Putamen (tissue), 1 donor: ENCODE measurements at regions not wholly inside any gene's neighbourhood (a gene's known extent, or its start where the extent isn't known, plus 50 kb on each side); places are given as distances from the start of the nearest gene placed in this dataset.

ENCODE experiments used
- DNase-seq: peaks from one replicate; pipeline ENCODE4 v3.0.0-alpha.2; 2016; ENCODE audit warnings: low spot score

- DNase-seq, result no peak
Observed at GRCh38 chr2:38509947-38510326, 92.8 kb downstream of the HNRNPLL start.

DNA sequence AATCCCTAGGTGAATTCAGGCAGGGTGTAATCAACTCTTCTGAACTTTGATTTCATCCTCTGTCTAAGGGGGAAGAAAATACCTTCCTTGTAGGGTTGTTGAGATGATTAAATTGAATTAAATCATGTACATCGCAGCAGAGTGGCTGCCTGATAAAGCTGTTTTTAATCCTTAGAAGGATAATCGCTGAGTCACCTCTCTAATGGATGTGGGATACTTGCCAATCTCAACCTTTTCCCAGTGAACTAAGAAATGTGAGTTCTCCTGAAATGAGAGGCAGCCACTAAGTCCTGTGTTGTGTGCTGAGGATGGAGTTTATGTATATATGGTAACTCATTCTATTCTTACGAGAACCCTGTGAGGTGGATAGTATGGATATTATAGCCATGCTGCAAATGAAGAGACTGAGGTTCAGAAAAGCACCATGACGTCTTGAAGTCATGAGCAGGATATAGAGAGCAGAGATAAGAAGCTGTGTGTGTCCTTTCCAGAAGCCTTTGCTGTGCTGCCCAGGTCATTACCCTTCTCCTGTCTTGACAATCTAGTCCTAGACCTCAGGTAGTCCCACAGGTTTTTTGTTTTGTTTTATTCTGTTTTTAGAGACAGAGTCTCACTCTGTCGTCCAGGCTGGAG is 93.3 kb downstream of the HNRNPLL start:
- DNase-seq, result peak; percentile 52

DNA sequence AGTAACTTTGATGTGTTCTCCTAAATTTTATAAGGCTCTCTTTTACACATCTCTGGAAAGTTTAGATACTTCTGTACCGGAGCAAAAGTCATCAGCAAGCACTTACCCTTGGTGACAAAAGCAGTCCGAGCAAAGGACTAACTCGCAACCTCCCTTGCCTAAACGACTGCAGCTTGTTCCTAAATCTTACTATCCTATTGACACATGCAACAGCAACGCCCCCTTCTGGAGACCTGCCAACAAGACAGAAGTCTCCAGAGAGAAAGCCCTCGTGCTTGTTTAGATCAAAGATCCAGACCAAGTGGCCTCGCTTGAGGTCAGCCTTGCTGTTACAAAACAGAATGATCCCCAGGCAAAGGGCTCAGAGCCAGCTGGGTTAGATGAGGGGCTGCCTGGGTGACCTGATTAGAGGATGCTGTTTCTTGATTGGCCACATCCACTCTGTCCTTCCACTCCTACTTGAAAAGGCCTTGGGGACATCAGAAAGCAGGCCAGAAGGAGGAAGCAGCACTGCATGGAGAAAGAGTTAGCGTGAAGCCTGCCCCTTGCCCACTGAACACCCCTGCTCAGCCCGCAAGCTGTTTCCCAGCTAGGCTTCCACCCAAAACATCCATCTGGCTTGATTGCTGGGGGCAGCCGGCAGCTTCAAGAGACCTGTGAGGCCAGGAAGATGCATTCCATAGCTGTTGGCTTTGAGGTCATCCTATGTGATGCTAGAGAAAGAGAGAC is 94.3 kb downstream of the HNRNPLL start:
- DNase-seq, result peak; percentile 76

DNA sequence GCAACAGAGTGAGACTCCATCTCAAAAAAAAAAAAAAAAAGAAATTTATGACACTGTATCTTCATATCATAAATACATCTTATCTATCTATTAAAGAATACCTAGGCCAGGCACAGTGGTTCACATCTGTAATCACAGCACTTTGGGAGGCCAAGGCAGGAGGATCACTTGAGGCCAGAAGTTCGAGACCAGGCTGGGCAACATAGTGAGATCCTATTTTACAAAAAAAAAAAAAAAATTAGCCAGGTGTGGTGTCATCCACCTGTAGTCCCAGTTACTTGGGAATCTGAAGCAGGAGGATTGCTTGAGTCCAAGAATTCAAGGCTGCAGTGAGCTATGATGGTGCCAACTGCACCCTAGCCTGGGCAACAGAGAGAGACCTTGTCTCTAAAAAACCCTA is 95.0 kb downstream of the HNRNPLL start:
- no peak for DNase-seq

DNA sequence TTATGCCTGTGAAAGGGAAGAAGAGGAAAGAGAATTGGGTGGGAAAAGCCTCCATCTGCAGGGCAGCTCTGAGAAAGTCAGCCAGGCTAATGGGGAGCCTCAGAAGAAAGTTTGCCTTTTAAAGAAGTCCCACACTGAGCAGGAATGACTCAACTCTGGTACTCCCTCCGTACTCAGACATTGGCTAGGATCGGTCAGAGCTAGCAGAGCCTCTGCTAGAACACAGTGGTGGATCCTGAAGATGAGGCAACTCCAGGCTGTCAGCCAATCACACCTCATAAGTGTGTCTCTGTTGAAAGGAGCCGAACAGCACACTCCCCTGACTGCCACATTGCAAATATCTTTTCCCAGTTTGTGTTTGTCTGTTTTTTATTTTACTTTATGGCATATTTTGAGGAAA is 96.9 kb downstream of the HNRNPLL start:
- DNase-seq, result no peak

DNA sequence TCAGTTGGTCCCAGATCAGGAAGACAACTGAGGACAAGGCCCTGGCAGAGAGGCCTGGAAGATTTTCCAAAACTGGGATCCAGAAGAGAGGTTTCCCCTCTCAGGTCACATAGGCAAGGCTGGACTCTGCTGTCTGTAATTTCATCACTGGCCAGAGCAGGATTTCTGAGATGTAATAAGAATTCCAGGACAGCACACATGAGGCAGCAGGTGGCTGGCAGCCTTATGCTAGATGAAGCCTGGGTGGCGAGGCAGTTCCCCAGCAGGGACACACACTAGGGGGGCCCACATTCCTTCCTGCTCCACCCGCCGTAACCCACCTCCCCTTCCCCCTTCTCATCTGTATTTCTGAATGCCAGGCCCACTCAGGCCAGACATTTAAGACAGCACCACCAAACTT is 98.6 kb downstream of the HNRNPLL start:
- no peak for DNase-seq

DNA sequence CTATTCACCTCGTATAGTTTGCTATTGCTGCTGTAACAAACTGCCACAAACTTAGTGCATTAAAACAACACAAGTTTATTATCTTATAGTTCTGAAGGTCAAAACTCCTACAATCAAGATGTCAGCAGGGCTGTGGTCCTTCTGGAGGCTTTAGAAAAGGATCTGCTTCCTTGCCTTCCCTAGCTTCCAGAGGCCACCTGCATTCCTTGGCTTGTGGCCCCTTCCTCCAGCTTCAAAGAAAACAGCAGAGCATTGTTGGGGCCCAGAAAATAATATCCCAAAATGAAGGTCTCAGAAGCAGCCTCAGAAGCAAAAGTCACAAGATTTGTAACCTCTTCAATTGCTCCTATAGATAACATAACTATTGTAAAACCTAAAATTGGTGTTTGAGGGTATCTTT is 100.6 kb downstream of the HNRNPLL start:
- DNase-seq, result no peak

DNA sequence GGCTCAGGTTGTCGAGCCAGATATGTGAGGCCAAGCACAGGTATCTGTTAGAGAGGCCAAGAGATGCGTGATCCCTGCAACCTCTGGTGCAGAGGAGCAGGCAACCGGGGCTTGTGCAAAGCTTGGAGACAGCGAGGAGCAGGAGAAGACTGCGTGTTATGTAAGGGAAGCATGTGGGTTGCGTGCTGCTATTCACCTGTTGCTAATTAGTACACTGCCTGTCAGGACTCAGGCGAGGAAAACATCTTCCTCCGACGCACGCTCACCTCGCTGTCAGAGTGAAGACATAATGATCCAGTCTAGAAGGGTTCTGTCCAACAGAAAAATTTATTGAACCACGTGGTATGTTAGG is 102.5 kb downstream of the HNRNPLL start:
- DNase-seq, result peak; percentile 85

DNA sequence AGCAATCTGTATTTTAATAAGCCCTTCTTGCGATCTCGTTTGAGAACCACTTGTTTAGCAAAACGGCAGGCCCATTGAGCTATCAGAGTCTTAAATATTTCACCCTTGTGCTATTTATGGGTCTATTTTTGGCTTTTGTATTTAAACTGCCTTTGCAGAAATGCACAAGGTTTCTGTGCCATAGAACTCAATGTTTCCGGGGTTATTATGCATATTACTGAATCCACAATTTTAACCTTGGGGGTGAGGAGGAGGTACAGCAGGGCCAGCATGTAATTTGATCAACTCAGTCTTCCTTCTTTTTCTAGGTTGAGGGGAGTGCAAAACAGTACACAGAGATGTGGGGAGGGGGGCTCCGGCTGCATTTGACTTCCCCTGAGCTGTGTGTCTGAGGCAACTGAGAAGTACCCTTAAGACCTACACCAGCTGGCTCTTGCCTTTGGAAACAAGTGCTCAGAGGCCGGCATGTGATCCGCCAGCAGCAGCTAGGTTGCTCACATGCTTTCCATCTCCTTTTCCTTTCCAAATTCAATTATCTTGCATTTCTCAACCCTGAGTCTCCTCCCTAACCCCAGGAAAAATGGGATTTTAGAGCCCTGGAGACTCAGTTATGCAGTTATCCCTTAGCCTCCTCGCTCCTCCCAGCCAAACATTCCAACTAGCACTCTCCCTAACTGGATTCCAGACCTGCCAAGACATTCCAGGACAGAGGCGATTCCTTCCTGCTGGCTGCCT is 103.0 kb downstream of the HNRNPLL start:
- DNase-seq, result peak; percentile 59

DNA sequence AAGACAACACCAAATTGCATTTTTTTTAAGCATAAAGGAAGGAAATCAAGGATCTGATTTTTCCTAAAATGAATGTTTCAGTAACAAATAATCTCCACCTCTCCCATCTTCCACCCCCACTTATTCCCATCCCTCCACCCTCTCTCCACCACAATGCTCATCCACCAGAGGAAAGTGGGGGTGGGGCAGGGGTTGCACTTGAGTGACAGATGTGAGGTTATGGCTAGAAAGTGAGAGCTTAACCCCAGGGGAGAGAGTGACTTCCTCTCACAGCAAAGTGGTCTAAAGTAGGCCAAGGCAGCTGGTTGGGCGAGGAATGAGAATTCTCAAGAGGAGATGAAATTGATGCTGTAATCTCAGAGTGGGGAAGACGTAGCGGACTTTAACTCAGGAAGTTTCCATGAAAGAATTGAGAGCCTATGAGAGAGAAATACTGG is 104.7 kb downstream of the HNRNPLL start:
- no peak for DNase-seq

DNA sequence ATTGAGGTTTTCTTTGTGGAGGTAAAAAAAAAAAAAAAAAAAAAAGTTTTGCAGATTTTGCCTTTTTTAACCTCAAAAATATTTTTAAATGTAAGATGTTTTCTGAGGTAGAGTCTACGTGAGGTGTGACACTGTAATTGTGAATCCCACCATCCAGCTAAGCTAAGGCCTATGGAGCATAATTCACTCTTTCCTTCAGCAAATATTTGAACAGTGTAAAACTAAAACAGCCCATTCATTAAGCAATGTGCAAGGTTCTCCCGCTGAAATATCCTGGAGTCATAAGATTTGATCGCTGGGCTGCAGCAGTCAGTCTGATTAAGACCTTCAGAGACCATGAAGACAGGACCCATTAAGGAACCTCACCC is 105.1 kb downstream of the HNRNPLL start:
- no peak for DNase-seq

DNA sequence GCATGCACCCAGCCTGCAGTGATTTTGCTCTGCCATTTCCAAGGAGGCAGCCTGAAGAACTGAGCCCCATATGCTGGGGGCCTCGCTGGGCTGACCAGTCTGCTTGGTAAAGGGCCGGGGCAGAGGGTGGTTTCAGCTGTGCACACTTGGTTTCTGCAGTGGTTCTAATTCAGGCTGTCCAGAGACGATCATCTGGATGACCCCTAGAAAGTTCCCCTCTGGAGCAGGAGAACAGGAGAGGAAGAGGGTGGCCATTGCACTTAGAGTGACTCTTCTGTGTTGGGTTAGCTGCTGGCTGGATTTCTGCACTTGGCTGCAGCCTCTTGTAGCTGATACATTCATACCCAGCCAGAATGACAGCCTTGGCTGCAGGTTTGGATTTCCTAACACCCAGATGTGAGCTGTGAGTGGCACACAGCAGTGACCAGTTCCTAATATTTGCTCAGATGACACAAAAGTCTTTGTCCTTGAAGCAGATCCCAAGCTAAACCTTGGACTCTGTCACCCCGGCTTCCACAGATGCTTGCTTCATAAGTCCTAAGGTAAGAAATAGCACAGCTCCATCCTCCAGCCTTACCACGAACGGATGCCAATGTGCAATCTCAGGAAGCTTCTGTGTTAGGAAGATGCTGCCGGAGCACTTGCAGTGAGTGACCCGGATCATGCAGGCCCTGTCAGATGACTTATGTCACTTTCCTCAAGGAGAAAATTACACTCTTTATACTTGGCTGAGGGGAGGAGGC is 105.6 kb downstream of the HNRNPLL start:
- no peak for DNase-seq

GRCh38 chr2:38495880-38496279 is 106.8 kb downstream of the HNRNPLL start:
- no peak for DNase-seq

GRCh38 chr2:38494394-38494793 is 108.3 kb downstream of the HNRNPLL start:
- no peak for DNase-seq

GRCh38 chr2:38492042-38492615 is 110.6 kb downstream of the HNRNPLL start:
- DNase-seq, result peak; percentile 71

DNA sequence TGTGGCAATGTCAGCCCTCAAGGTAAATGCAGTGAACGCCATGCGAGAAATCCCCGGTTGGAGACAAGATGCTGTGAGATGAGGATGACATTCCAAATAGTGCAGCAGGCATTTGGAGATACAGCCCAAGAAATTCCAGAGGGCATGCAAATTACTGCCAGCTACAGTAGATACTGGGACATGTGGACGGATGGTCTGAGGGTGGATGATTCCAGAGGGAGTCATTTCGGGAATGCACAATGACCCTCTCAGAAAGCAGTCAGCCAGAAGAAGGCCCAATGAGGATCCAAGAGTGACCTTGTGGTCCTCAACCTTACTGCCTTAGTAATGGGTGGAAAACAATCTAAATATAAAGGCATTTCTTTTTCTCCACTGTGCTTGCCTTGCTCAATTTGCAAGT is 111.3 kb downstream of the HNRNPLL start:
- no peak for DNase-seq

DNA sequence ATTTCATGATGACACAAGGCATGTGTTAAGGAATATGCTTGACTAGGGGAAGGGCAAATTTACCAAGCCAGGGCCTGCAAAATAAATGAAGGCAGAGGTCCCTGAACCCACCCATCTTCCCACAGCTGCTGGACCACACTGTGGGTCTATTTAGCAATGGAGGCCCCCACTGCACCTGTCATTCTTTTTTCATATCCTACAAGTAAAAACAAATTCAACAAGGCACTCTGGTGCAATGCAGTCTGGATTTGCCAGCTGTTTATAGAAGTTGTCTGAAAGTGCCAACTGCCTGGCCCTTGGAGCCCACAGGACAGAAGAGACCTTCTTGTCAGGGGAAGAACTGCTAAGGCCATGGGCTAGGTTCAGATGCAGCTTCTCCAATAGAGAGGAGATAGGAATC is 112.8 kb upstream of the ATL2 start:
- DNase-seq, result no peak

DNA sequence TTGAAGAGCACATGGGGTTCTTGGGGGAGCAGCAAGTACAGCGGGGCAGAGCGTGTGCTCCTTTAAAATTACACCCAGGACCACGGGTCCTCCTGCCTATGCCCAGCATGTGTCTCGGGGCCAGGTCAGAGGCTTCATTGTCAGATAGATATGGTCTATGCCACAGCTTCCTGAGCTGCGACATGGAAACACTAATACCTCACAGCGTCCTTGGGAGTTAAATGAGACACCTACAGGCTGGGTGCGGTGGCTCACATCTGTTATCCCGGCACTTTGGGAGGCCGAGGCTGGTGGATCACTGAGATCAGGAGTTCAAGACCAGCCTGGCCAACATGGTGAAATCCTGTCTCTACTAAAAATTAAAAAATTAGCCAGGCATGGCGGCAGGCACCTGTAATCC is 110.8 kb upstream of the ATL2 start:
- DNase-seq, result no peak

DNA sequence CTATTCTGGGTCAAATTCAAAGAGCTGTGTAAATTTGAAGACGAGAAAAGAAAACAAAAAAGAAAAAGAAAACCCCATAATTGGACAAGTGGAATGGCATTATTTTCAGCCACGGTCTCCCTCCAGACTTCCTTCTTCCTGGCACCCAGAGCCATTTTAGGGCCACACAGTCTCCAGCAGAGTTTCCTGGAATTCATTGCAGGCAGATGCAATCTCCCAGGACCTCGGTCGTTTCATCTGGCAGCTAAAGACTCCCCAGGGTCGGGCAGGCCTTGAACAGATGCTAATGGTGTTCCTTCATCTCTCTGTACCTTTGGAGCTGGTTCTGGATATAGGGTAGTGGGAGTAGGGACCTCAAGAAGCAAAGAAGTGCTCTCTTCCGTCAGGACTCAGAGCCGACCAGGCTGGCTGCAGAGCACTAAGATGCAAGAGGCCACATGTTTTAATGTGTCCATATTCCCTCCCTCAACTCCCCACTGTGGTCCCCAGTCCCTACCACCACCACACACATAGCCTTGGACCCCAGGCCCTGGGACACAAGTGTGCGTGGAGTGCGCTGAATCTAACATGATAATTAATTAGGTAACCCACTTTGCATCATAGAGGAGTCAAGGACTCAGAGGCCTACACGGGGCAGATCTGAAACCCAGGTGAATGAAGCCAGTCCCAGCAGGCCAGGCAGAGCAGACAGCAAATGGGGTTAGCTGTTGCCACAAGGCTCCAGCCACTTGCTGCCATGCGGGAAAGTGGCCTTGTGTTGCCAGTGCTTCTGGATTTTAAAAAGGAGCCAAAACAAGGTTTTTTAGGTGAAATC is 109.3 kb upstream of the ATL2 start:
- no peak for DNase-seq

DNA sequence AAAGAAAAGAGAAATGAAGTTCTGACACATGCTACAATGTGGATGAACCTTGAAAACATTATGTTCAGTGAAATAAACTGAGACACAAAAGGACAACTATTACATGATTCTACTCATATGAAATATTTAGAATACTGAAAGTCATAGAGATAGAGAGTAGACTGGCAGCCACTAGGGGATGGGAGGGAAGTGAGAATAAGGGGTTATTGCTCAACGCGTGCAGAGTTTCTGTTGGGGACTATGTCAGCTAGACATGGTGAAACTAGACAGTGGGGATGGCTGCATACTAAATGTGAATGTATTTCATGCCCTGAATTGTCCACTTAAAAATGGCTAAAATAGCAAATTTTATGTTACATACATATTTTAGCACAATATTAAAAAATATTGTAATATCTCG is 108.7 kb upstream of the ATL2 start:
- no peak for DNase-seq

DNA sequence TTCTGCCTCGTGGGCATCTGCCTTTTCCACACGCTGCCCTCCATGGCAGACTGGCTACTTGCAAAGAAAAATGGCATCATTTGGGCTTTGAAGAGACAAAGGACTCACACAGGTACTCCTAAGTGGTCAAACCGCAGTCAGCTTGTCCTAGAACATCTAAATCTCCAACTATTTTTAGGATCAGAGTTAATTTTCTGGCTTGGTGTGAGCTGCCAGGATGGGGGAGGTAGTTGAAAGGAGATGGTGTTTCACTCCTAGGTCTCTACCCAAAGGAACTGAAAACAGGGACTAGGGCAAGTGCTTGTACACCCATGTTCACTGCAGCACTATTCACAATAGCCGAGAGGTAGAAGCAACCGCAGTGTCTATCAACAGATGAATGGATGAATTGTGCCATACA is 107.9 kb upstream of the ATL2 start:
- no peak for DNase-seq
